GM23338 (cell line): ENCODE measurements at regions not wholly inside any gene's neighbourhood (a gene's known extent, or its start where the extent isn't known, plus 50 kb on each side); places are given as distances from the start of the nearest gene placed in this dataset.

Source experiments
- ATAC-seq: fragments of 200-7000 bp; cut with Tn5 transposase; 3 replicates; pipeline ENCODE4 v1.9.1; 2020
- DNase-seq: peaks from one replicate; pipeline ENCODE4 v3.0.0-alpha.2; 2015; ENCODE audit warnings: low spot score
- H2AFZ ChIP-seq: fragments of 200-600 bp; sonication (generic); 2 replicates; pipeline ENCODE4 v1.8.0; 2016; ENCODE audit warnings: antibody characterized with exemption, mild to moderate bottlenecking, moderate library complexity
- H3F3A ChIP-seq: fragments of 200-600 bp; sonication (generic); replicated peaks from 2 replicates; pipeline ENCODE4 v1.8.0; 2017; ENCODE audit warnings: antibody characterized with exemption, mixed run types, low read depth
- H3K27ac ChIP-seq: fragments of 200-600 bp; sonication (generic); 2 replicates; pipeline ENCODE4 v1.6.1; 2016; ENCODE audit warnings: low read depth
- H3K27me3 ChIP-seq: fragments of 200-600 bp; sonication (generic); 2 replicates; pipeline ENCODE4 v1.8.0; 2016; ENCODE audit warnings: mild to moderate bottlenecking, mixed run types, moderate library complexity; ENCODE audit not compliant: insufficient read depth
- H3K36me3 ChIP-seq: fragments of 200-600 bp; sonication (generic); 2 replicates; pipeline ENCODE4 v1.8.0; 2016; ENCODE audit warnings: mild to moderate bottlenecking; ENCODE audit not compliant: insufficient read depth
- H3K4me1 ChIP-seq: fragments of 200-600 bp; sonication (generic); 2 replicates; pipeline ENCODE4 v1.8.0; 2016; ENCODE audit warnings: mild to moderate bottlenecking, moderate library complexity; ENCODE audit not compliant: insufficient read depth
- H3K4me2 ChIP-seq: fragments of 200-600 bp; sonication (generic); 2 replicates; pipeline ENCODE4 v1.7.1; 2017; ENCODE audit warnings: mixed run types
- H3K4me3 ChIP-seq: fragments of 200-600 bp; sonication (generic); 2 replicates; pipeline ENCODE4 v1.6.1; 2016; ENCODE audit warnings: mixed run types
- H3K79me2 ChIP-seq: fragments of 200-600 bp; sonication (generic); replicated peaks from 2 replicates; pipeline ENCODE4 v1.8.0; 2017; ENCODE audit warnings: mild to moderate bottlenecking; ENCODE audit not compliant: insufficient read depth
- H3K9me2 ChIP-seq: fragments of 200-600 bp; sonication (generic); 2 replicates; pipeline ENCODE4 v1.8.0; 2017; ENCODE audit not compliant: insufficient read depth
- H4K20me1 ChIP-seq: fragments of 200-600 bp; sonication (generic); replicated peaks from 2 replicates; pipeline ENCODE4 v1.8.0; 2017; ENCODE audit warnings: mild to moderate bottlenecking; ENCODE audit not compliant: insufficient read depth
- H3K27ac Mint-ChIP-seq: 2 replicates; pipeline ENCODE4 v1.8.0; 2020; ENCODE audit warnings: inconsistent platforms, mild to moderate bottlenecking, moderate library complexity, mixed read lengths
- H3K27me3 Mint-ChIP-seq: 3 replicates; pipeline ENCODE4 v1.8.0; 2022; ENCODE audit warnings: low read depth, mild to moderate bottlenecking, moderate library complexity, mixed read lengths, inconsistent platforms; ENCODE audit not compliant: insufficient read depth, poor library complexity
- H3K36me3 Mint-ChIP-seq: 3 replicates; pipeline ENCODE4 v1.8.0; 2021; ENCODE audit warnings: low read depth, mild to moderate bottlenecking, inconsistent platforms, moderate library complexity, mixed read lengths
- H3K4me1 Mint-ChIP-seq: 3 replicates; pipeline ENCODE4 v1.8.0; 2020; ENCODE audit warnings: mild to moderate bottlenecking, inconsistent platforms, mixed read lengths
- H3K4me3 Mint-ChIP-seq: 3 replicates; pipeline ENCODE4 v1.8.0; 2021; ENCODE audit warnings: moderate library complexity, mild to moderate bottlenecking, inconsistent platforms, mixed read lengths
- H3K9me3 Mint-ChIP-seq: 3 replicates; pipeline ENCODE4 v1.8.0; 2020; ENCODE audit warnings: moderate library complexity, mild to moderate bottlenecking, inconsistent platforms, mixed read lengths
- CREB1 ChIP-seq: fragments of 250-450 bp; sonication (Bioruptor Pico); IDR thresholded peaks from 2 replicates; pipeline ENCODE4 v1.5.0; 2020; ENCODE audit warnings: low read depth, mild to moderate bottlenecking, moderate library complexity
- EZH2 ChIP-seq: fragments of 200-600 bp; sonication (generic); IDR thresholded peaks from one replicate; pipeline ENCODE4 v1.8.0; 2017; ENCODE audit warnings: antibody characterized with exemption, mild to moderate bottlenecking, low read depth; ENCODE audit not compliant: unreplicated experiment
- EZH2phosphoT487 ChIP-seq: fragments of 200-600 bp; sonication (generic); IDR thresholded peaks from one replicate; pipeline ENCODE4 v1.8.1; 2018; ENCODE audit warnings: antibody characterized with exemption; ENCODE audit not compliant: unreplicated experiment
- JUNB ChIP-seq: IDR thresholded peaks from one replicate; pipeline ENCODE4 v1.6.1; 2016; ENCODE audit warnings: antibody characterized with exemption; ENCODE audit not compliant: unreplicated experiment
- NANOG ChIP-seq: IDR thresholded peaks from 2 replicates; pipeline ENCODE4 v1.6.1; 2016; ENCODE audit warnings: antibody characterized with exemption, borderline replicate concordance
- POLR2AphosphoS5 ChIP-seq: IDR thresholded peaks from 2 replicates; pipeline ENCODE4 v1.6.1; 2016; ENCODE audit warnings: antibody characterized with exemption, low read depth
- STAT1 ChIP-seq: IDR thresholded peaks from one replicate; pipeline ENCODE4 v1.6.1; 2016; ENCODE audit warnings: antibody characterized with exemption; ENCODE audit not compliant: unreplicated experiment
- ZNF114 ChIP-seq: fragments of 250-450 bp; sonication (Bioruptor Pico); IDR thresholded peaks from 2 replicates; pipeline ENCODE4 v1.5.0; 2020; ENCODE audit warnings: mild to moderate bottlenecking, moderate library complexity
- ZNF331 ChIP-seq: fragments of 250-450 bp; sonication (Bioruptor Pico); IDR thresholded peaks from 2 replicates; pipeline ENCODE4 v1.5.0; 2020; ENCODE audit warnings: low read depth, mild to moderate bottlenecking, moderate library complexity
- ZNF462 ChIP-seq: fragments of 250-450 bp; sonication (Bioruptor Pico); IDR thresholded peaks from 2 replicates; pipeline ENCODE4 v1.5.0; 2020; ENCODE audit warnings: mild to moderate bottlenecking, moderate library complexity
- TF ChIP-seq, protein P1 (sequence below): IDR thresholded peaks from 2 replicates; pipeline ENCODE4 v1.6.1; 2016; ENCODE audit warnings: antibody characterized with exemption
- TF ChIP-seq, protein P2 (sequence below), 2 experiments: fragments of 200-600 bp in 1 of 2; sonication (generic) in 1 of 2; conservative IDR thresholded peaks; 2 replicates each; pipeline versions ENCODE4 v1.5.1 to v1.6.1; 2016 to 2017; ENCODE audit warnings: antibody characterized with exemption in 2 of 2, low read depth in 2 of 2, mild to moderate bottlenecking in 2 of 2, moderate library complexity in 1 of 2

DNA sequence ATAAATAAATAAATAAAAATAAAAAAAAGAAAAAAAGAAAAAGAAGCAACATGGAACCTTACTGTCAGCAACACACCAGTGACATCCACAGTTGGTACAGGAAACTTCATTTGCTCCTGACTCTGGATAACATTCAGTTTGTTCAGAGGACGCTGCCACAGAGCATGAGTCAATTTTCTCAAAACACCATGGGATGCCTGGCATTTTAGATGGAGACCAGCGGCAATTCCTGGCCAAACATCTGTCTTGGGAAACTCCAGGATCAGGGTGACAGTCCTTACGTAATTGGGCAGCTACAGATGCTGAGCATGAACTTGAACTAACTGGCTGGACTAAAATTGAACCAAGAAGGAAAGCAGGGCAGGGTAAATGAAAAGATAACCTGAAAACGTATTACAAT lies 166.2 kb upstream of the CPNE8 start:
- Mint-ChIP-seq H3K27ac (no peak overlapping the region), H3K4me3 (no peak overlapping the region), H3K27me3 (no peaks in the 10 kb centered on the region), H3K4me1 (no peaks in the 10 kb centered on the region), H3K9me3 (no peaks in the 10 kb centered on the region), H3K36me3 (no peaks in the 10 kb centered on the region)
- no peak for ATAC-seq
- DNase-seq, result no peak
- H3K36me3 ChIP-seq, result no peaks in the 10 kb centered on the region
- H3K27me3 ChIP-seq, result no peaks in the 10 kb centered on the region
- H3F3A ChIP-seq, result no peaks in the 10 kb centered on the region
- TF ChIP-seq ZNF114, result no peak
- H4K20me1 ChIP-seq, result no peaks in the 10 kb centered on the region
- no peaks in the 10 kb centered on the region for H3K79me2 ChIP-seq
- no peak overlapping the region for H3K4me2 ChIP-seq
- no peaks in the 10 kb centered on the region for H3K4me1 ChIP-seq
- no peaks in the 10 kb centered on the region for H3K9me2 ChIP-seq
- H3K4me3 ChIP-seq, result no peak overlapping the region
- H3K27ac ChIP-seq, result no peak overlapping the region
- H2AFZ ChIP-seq, result no peak overlapping the region

DNA sequence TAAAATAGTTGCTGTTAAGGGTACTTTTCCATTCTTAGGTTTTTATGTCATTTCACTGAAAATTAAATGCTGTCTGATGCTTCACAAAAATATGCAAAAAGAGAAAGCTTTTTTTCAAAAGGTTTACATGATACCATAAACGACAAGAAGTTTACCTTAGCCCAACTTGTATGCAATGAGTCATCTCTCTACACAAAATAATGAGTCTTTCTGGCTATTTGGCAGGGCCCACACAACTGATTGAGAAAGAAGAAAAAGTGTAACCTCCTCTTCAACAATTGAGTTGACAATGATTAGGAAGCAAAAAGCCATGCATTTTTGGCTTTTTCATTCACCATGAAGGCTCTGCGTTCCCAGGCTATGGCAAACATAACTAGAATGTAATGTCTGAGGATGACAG lies 165.4 kb upstream of the CPNE8 start:
- no peaks in the 10 kb centered on the region for H3K9me3 Mint-ChIP-seq
- H2AFZ ChIP-seq, result peak overlapping the region; percentile 67; the same call in 1 of the 2 replicates
- TF ChIP-seq CREB1 (CRISPR knock-in tag) (no peak), ZNF114 (no peak), JUNB (no peak), POLR2AphosphoS5 (no peak), ZNF331 (CRISPR knock-in tag) (no peak), NANOG (no peak), STAT1 (no peak), EZH2 (no peak), ZNF462 (CRISPR knock-in tag) (no peak), EZH2phosphoT487 (no peak)
- TF ChIP-seq, protein P1, sequence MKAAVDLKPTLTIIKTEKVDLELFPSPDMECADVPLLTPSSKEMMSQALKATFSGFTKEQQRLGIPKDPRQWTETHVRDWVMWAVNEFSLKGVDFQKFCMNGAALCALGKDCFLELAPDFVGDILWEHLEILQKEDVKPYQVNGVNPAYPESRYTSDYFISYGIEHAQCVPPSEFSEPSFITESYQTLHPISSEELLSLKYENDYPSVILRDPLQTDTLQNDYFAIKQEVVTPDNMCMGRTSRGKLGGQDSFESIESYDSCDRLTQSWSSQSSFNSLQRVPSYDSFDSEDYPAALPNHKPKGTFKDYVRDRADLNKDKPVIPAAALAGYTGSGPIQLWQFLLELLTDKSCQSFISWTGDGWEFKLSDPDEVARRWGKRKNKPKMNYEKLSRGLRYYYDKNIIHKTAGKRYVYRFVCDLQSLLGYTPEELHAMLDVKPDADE, result no peak
- TF ChIP-seq, protein P2, sequence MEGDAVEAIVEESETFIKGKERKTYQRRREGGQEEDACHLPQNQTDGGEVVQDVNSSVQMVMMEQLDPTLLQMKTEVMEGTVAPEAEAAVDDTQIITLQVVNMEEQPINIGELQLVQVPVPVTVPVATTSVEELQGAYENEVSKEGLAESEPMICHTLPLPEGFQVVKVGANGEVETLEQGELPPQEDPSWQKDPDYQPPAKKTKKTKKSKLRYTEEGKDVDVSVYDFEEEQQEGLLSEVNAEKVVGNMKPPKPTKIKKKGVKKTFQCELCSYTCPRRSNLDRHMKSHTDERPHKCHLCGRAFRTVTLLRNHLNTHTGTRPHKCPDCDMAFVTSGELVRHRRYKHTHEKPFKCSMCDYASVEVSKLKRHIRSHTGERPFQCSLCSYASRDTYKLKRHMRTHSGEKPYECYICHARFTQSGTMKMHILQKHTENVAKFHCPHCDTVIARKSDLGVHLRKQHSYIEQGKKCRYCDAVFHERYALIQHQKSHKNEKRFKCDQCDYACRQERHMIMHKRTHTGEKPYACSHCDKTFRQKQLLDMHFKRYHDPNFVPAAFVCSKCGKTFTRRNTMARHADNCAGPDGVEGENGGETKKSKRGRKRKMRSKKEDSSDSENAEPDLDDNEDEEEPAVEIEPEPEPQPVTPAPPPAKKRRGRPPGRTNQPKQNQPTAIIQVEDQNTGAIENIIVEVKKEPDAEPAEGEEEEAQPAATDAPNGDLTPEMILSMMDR (conservative IDR thresholded peaks at IDR 0.05; ENCODE audit: low read depth in 2 of 2), result no peak

More for the DNA sequence above, 165.4 kb upstream of the CPNE8 start:
- Mint-ChIP-seq H3K27ac (no peak overlapping the region), H3K36me3 (no peaks in the 10 kb centered on the region), H3K4me1 (no peaks in the 10 kb centered on the region), H3K27me3 (no peaks in the 10 kb centered on the region), H3K4me3 (no peak overlapping the region)
- H3K36me3 ChIP-seq, result no peaks in the 10 kb centered on the region
- ATAC-seq (no peak), DNase-seq (no peak)
- no peaks in the 10 kb centered on the region for H3F3A ChIP-seq
- no peaks in the 10 kb centered on the region for H4K20me1 ChIP-seq
- no peak overlapping the region for H3K4me2 ChIP-seq
- H3K27ac ChIP-seq, result no peak overlapping the region
- no peak overlapping the region for H3K4me3 ChIP-seq
- no peaks in the 10 kb centered on the region for H3K79me2 ChIP-seq
- H3K27me3 ChIP-seq, result no peaks in the 10 kb centered on the region
- no peaks in the 10 kb centered on the region for H3K4me1 ChIP-seq
- H3K9me2 ChIP-seq, result no peaks in the 10 kb centered on the region
